ENCODE measurements at regions not wholly inside any gene's neighbourhood (a gene's known extent, or its start where the extent isn't known, plus 50 kb on each side); places are given as distances from the start of the nearest gene placed in this dataset.
A peak's percentile ranks its signal among the peaks of the same experiment; 100 is the strongest.

DNA sequence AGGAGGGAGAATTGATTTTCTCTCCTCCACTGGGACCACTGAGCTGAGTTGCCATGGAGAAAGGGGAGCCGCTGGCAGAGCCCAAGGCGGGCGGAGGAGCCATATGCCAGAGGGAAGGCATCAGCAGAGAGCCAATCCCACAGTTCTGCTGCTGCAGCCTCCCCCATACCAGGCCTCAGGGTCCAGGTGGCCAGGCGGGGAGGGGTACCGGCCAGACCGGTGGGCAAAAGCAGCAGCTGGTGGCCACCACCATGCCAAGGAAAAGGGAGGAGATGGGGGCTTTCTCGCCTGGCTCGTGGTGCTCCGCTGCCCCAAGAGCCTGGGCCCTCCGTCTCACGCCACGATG is 72.8 kb downstream of the PITPNM2 start:
- no peak for DNase-seq (ENCODE audit: extremely low read depth in 1 of 2, low read depth in 1 of 2)

- DNase-seq (ENCODE audit: extremely low read depth in 1 of 2, low read depth in 1 of 2): no peak
Measured at GRCh38 chr12:123077298-123078119, 73.4 kb downstream of the PITPNM2 start.

DNA sequence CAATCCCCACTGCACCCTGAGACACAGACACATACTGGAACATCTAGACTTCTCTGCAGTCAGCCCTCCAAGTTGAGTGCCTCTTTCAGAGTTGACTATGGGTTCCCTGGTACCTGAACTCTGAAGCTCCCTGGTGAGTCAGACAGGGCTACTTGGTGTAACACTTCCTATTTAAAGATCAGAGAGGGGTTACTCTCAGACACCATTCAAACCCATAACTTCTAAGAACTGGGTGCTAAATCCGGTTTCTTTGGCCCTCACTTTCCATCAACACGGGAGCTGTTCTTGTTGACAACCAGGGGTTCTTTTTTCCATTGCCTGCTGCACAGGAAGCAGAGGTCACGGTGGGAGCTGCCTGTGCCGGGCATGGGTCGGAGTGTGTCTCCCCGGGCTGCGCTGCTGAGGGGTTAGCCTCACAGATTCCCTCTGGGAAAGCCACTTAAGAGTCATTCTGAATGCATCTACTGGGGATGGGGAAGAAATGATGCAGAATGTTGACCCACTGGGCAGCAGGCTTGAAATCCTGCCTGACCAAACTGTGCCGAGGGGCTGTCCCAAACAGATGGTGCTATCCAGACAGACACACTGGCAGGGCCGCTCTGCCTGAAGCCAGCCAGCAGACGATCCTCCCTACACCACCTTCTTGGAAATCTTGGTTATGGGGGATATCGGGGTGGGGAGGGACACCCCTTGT is 74.1 kb downstream of the PITPNM2 start:
- DNase-seq (ENCODE audit: extremely low read depth in 1 of 2, low read depth in 1 of 2): peak; percentile 25 to 27

GRCh38 chr12:123075646-123076171 is 75.2 kb downstream of the PITPNM2 start:
- peak; percentile 51 to 53 for DNase-seq (ENCODE audit: extremely low read depth in 1 of 2, low read depth in 1 of 2)

DNA sequence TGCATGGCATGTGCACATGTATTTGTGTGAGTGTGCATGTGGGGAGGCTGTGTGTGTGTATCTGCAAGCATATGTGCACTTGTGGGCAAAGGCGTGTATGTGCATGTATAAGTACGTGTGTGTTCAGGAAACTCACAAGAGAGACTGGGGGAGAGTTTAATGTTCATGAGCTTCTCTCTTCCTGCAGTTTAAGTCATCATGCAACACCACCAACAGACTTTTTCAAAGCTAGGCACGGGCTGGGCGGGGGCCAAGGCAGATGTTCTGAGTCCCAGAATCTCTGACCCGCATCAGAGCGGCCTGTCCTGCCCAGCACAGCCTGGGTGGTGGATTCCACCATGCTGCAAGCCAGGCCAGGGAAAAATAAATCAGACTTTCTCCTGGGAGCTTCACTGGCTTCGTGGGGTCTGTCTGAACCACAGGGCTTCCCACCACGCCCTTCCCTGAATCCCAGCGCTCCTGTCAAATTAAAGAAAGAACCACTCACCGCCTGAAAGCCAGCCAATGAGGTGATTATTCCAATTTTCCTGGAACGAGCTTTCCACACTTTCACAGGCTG is 75.7 kb downstream of the PITPNM2 start:
- DNase-seq (ENCODE audit: extremely low read depth in 1 of 2, low read depth in 1 of 2): no peak

DNA sequence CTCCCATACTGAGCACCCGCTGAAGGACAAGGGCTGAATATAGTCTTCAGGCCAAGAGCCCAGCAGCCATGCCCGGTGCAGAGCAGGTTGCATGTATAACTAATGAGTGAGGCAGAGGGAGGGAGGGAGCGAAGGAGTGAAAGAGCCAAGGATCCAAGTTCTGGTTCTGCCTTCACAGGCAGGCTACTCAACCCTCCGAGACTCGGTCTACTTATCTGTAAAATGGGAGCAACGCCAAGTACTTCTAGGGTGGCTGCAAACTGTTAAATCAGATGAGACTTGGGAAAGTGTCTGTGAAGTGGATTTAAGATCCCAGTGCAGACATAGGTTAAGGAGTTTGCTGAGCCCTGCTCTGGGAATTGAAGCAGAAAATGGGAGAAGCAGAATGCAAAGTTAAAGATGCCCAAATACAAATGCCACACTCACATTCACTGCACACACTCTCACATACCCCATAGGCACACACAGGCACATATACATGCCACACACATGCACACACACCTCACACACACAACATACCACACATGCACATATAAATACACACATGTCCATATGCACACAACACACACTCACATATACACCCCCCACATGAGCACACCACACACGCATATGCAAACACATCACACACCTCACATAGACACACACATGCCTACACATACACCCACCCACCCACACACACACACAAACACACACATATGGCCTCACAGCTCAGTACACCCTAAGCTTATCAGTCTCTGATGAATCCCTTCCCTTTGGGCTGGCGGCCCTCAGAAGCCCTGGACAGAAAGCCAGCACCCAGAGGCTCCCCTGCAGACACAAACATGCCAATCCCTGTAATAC is 76.7 kb downstream of the PITPNM2 start:
- DNase-seq (ENCODE audit: extremely low read depth in 1 of 2, low read depth in 1 of 2): no peak

- no peak for DNase-seq (ENCODE audit: extremely low read depth in 1 of 2, low read depth in 1 of 2)
Measured at GRCh38 chr12:123073292-123073691, 77.6 kb downstream of the PITPNM2 start.

GRCh38 chr12:123071857-123072256 is 79.0 kb downstream of the PITPNM2 start:
- DNase-seq (ENCODE audit: extremely low read depth in 1 of 2, low read depth in 1 of 2): no peak

DNA sequence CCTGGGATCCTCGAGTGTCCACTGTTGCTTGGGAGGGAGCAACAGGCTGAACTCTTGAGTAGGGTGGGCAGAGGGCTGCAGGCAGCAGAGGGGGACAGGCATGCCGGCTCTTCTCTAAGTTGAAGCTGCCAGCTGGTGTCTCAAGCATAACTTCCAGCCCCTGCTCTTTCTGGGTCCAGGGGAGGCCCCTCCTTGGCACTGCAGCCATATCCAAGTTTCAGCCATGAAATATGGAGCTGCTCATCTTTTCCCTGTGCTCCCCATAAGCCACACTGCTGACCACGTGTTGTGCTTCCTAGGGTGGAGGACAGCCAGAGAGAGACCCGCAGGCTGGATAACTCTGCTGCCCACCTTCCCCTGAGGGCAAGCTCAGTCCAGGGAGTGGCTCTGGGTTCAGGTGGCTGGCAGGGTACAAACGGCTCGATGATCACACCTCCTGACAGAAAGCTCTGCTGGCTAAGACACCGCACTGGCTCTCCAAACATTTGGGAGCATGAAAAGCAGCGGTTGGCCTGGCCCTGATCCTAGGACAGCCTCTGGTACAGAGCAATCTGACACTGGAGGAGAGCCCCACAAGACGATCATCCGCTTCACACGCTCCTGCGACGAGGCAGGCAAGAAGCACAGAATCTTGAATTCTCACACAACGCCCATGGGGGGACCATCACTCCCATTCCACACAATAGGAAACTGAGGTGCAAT is 79.6 kb downstream of the PITPNM2 start:
- DNase-seq (ENCODE audit: extremely low read depth in 1 of 2, low read depth in 1 of 2): no peak

GRCh38 chr12:123070267-123071081 is 80.4 kb downstream of the PITPNM2 start:
- no peak for DNase-seq (ENCODE audit: extremely low read depth in 1 of 2, low read depth in 1 of 2)

DNA sequence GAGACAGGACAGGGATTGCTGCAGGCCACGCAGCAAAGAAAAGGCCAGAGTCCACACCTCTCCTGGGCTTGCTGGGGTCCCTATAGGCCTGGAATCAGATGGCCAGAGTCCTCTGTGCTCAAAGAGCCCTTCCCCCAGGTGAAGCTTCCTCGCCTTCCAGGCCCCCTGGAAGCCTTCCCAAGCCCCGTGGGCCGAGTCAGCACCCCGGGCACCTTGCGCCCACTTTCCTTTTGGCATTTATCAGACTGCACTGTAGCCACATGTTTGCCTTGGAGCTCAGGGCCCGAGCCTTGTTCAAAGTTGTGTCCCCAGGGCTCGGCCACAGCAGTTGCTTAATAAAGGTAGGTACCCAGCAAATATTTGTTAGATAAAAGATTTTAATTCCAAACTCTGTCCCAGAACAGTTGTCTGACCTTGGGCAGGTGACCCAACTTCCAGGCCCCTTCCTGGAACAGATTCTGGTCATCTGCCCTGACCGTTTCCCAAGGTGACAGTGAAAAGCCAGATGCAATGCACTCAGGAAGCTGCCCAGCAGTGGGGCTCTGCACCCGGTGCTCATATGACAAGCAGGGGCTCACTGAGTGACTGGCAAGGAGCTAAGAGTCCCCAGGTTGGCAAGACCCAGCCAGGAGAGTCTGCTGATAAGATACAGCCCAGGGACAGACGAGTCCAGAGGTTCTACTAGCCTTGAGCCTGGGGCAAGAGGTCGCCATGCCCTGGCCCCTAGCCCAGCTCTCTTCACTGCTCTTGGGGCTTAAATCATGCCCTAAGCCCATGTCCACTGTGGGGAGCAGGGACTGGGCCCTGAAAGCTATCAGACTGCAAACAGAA is 81.2 kb downstream of the PITPNM2 start:
- no peak for DNase-seq (ENCODE audit: extremely low read depth in 1 of 2, low read depth in 1 of 2)

GRCh38 chr12:123067654-123068053 is 83.2 kb downstream of the PITPNM2 start:
- DNase-seq (ENCODE audit: extremely low read depth in 1 of 2, low read depth in 1 of 2): no peak

- DNase-seq (ENCODE audit: extremely low read depth in 1 of 2, low read depth in 1 of 2): no peak
Measured at GRCh38 chr12:123066384-123066710, 84.5 kb downstream of the PITPNM2 start.

GRCh38 chr12:123065676-123066383 is 85.1 kb downstream of the PITPNM2 start:
- DNase-seq (ENCODE audit: extremely low read depth in 1 of 2, low read depth in 1 of 2): no peak

DNA sequence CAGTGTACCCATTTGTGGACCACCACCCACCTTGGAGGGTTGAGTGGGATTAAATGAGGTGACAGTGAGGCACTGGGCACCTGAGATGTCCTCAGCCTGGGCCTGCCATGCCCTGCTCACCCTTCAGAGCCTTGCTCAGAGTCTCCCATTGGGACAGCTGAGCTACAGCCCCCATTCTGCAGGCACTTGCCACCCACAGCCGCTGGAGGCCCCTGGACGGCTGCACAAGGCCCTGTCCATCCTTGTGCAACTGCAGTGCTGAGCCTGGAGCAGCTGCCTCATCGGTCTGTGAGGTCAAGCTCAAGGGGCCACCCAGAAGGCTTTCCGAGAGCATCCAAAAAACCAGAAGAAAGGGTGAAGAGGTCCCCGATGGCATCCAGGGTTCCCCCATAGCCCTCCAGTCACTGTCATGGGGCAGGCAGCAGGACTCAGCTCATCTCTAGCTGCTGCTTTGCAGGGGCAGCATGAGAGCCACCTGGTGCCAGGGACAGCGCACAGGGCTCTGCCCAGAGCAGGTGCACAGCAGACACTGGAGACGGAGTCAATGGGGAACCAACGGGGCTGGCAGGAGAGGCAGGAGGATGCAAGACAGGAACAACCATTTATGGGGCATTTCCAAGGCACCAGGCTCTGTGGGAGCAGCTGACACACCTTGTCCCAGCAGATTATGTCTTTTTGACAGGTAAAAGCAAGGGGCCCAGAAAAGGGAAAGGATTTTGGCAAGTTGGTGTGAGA is 84.6 kb downstream of the ARL6IP4 start:
- no peak for DNase-seq (ENCODE audit: extremely low read depth in 1 of 2, low read depth in 1 of 2)

DNA sequence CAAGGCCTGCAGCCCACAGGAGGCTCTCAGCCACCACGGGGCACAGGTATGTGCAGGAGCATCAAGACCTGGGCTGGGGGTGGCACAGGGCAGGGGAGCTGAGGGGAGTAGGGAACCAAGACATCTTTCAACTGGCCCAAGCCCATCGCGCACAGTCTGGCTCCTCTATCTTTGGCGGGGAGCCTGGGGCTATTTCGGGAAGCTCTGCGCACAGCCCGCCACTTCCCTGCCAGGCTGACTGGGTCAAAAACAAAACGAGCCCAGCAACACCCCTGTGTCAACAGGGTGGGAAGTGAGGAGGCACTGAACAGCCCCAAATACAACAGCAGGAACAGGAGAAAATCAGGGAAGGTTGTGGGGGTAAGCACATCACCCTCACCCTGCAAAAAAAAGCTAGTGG is 83.9 kb downstream of the ARL6IP4 start:
- DNase-seq (ENCODE audit: extremely low read depth in 1 of 2, low read depth in 1 of 2): no peak

DNA sequence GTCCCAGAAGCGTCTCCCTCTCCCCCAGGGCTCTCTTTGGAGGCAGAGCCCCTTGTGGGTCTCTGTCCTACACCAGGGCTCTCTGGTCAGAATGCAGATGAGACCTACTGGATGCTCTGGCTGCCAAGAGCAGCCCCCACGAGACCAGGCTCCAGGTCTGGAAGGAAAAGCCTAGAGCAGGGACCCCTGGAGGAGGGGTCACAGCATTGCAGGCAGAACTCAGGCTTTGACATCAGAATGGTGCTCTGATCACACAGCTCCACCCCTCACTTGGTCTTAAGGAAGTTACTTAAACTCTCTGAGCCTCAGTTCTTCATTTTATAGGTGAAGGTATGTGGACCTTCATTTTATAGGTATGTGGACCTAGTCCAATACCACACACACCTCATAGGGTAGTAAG is 83.1 kb downstream of the ARL6IP4 start:
- no peak for DNase-seq (ENCODE audit: extremely low read depth in 1 of 2, low read depth in 1 of 2)
